ENCODE measurements at regions not wholly inside any gene's neighbourhood (a gene's known extent, or its start where the extent isn't known, plus 50 kb on each side); places are given as distances from the start of the nearest gene placed in this dataset.

- H3K4me3 ChIP-seq (ENCODE audit: low read depth, low read length, poor library complexity, severe bottlenecking) = no peak overlapping the region
- no peaks in the 10 kb centered on the region for H3K27me3 ChIP-seq (replicated peaks; ENCODE audit: insufficient read depth, low read depth, low read length, poor library complexity)
- POLR2A ChIA-PET (ENCODE audit: low non-redundant PET) = no interaction called here
- no peak for TF ChIP-seq CTCF (conservative IDR thresholded peaks at IDR 0.05; ENCODE audit: low read depth, low read length)
- TF ChIP-seq EZH2 (IDR thresholded peaks at IDR 0.05; ENCODE audit: borderline replicate concordance, low read depth, low read length, poor library complexity, severe bottlenecking) = no peak
- no peaks in the 10 kb centered on the region for H3K36me3 ChIP-seq (ENCODE audit: insufficient read depth, low read length, poor library complexity, severe bottlenecking)
- CTCF ChIA-PET = no interaction called here
- H3K4me1 ChIP-seq (ENCODE audit: insufficient read depth, low read length, poor library complexity, severe bottlenecking) = no peaks in the 10 kb centered on the region
- no TSS peak for BruUV-seq (replicated peaks)
- intact Hi-C loops (cut with micrococcal nuclease; ENCODE audit: unreplicated experiment) = no loop called here
- no peak for DNase-seq (ENCODE audit: low spot score)
- no peak overlapping the region for H3K27ac ChIP-seq (ENCODE audit: low read depth, low read length, poor library complexity, severe bottlenecking)
- H3K9me3 ChIP-seq (ENCODE audit: low read depth, low read length, poor library complexity, severe bottlenecking) = no peaks in the 10 kb centered on the region
Measured at GRCh38 chr10:78814407-78814806, 254.4 kb upstream of the ZMIZ1 start.

GRCh38 chr10:78815702-78816334, 252.9 kb upstream of the ZMIZ1 start:
- DNase-seq (ENCODE audit: low spot score) = no peak
- Histone ChIP-seq H3K4me3 (ENCODE audit: low read depth, low read length, poor library complexity, severe bottlenecking) (no peak overlapping the region), H3K36me3 (ENCODE audit: insufficient read depth, low read length, poor library complexity, severe bottlenecking) (no peaks in the 10 kb centered on the region), H3K27me3 (replicated peaks; ENCODE audit: insufficient read depth, low read depth, low read length, poor library complexity) (no peaks in the 10 kb centered on the region), H3K4me1 (ENCODE audit: insufficient read depth, low read length, poor library complexity, severe bottlenecking) (no peaks in the 10 kb centered on the region), H3K27ac (ENCODE audit: low read depth, low read length, poor library complexity, severe bottlenecking) (no peak overlapping the region), H3K9me3 (ENCODE audit: low read depth, low read length, poor library complexity, severe bottlenecking) (no peaks in the 10 kb centered on the region)
- intact Hi-C loops (cut with micrococcal nuclease; ENCODE audit: unreplicated experiment) = no loop called here
- no TSS peak for BruUV-seq (replicated peaks)
- CTCF ChIA-PET = no interaction called here
- TF ChIP-seq EZH2 (IDR thresholded peaks at IDR 0.05; ENCODE audit: borderline replicate concordance, low read depth, low read length, poor library complexity, severe bottlenecking) (no peak), CTCF (conservative IDR thresholded peaks at IDR 0.05; ENCODE audit: low read depth, low read length) (no peak)
- POLR2A ChIA-PET (ENCODE audit: low non-redundant PET) = no interaction called here

GRCh38 chr10:78817361-78817760, 251.4 kb upstream of the ZMIZ1 start:
- Histone ChIP-seq H3K27me3 (replicated peaks; ENCODE audit: insufficient read depth, low read depth, low read length, poor library complexity) (no peaks in the 10 kb centered on the region), H3K9me3 (ENCODE audit: low read depth, low read length, poor library complexity, severe bottlenecking) (no peaks in the 10 kb centered on the region), H3K4me3 (ENCODE audit: low read depth, low read length, poor library complexity, severe bottlenecking) (no peak overlapping the region), H3K4me1 (ENCODE audit: insufficient read depth, low read length, poor library complexity, severe bottlenecking) (no peaks in the 10 kb centered on the region), H3K27ac (ENCODE audit: low read depth, low read length, poor library complexity, severe bottlenecking) (no peak overlapping the region), H3K36me3 (ENCODE audit: insufficient read depth, low read length, poor library complexity, severe bottlenecking) (no peaks in the 10 kb centered on the region)
- no peak for TF ChIP-seq CTCF (conservative IDR thresholded peaks at IDR 0.05; ENCODE audit: low read depth, low read length)
- no peak for TF ChIP-seq EZH2 (IDR thresholded peaks at IDR 0.05; ENCODE audit: borderline replicate concordance, low read depth, low read length, poor library complexity, severe bottlenecking)
- BruUV-seq (replicated peaks) = no TSS peak
- DNase-seq (ENCODE audit: low spot score) = no peak
- intact Hi-C loops (cut with micrococcal nuclease; ENCODE audit: unreplicated experiment) = no loop called here
- CTCF ChIA-PET = no interaction called here
- POLR2A ChIA-PET (ENCODE audit: low non-redundant PET) = no interaction called here
